KMS-11 (cell line): ENCODE measurements at regions not wholly inside any gene's neighbourhood (a gene's known extent, or its start where the extent isn't known, plus 50 kb on each side); places are given as distances from the start of the nearest gene placed in this dataset.
A peak's percentile ranks its signal among the peaks of the same experiment; 100 is the strongest.
"Not testable (repeated sequence)": the region's sequence is repeated elsewhere in the genome, so short reads cannot be mapped to it uniquely, and the experiment has no call there.

Experiments used
- H2AFZ ChIP-seq: fragments of 200-600 bp; sonication (generic); 2 replicates; pipeline ENCODE4 v1.6.1; 2016; ENCODE audit warnings: antibody characterized with exemption, mixed run types, low read depth
- H3K27ac ChIP-seq: fragments of 200-600 bp; sonication (generic); 2 replicates; pipeline ENCODE4 v1.6.1; 2016; ENCODE audit warnings: mild to moderate bottlenecking, mixed run types
- H3K27me3 ChIP-seq: fragments of 200-600 bp; sonication (generic); 2 replicates; pipeline ENCODE4 v1.6.1; 2017; ENCODE audit warnings: mild to moderate bottlenecking, low read depth, mixed run types, moderate library complexity; ENCODE audit not compliant: insufficient read depth
- H3K36me3 ChIP-seq: fragments of 200-600 bp; sonication (generic); 2 replicates; pipeline ENCODE4 v1.6.1; 2017; ENCODE audit warnings: mild to moderate bottlenecking, mixed run types; ENCODE audit not compliant: insufficient read depth
- H3K4me1 ChIP-seq: fragments of 200-600 bp; sonication (generic); 2 replicates; pipeline ENCODE4 v1.6.1; 2016; ENCODE audit warnings: mild to moderate bottlenecking, low read depth, mixed run types; ENCODE audit not compliant: poor library complexity, severe bottlenecking
- H3K4me2 ChIP-seq: fragments of 200-600 bp; sonication (generic); 2 replicates; pipeline ENCODE4 v1.7.0; 2016; ENCODE audit warnings: mild to moderate bottlenecking, mixed run types
- H3K4me3 ChIP-seq: fragments of 200-600 bp; sonication (generic); IDR thresholded peaks from 2 replicates; pipeline ENCODE4 v1.6.1; 2017; ENCODE audit warnings: low read depth, low read length, mixed read lengths; ENCODE audit not compliant: insufficient read depth
- H3K79me2 ChIP-seq: fragments of 200-600 bp; sonication (generic); 2 replicates; pipeline ENCODE4 v1.6.1; 2016; ENCODE audit warnings: low read depth, mixed run types; ENCODE audit not compliant: insufficient read depth
- H3K9ac ChIP-seq: fragments of 200-600 bp; sonication (generic); 2 replicates; pipeline ENCODE4 v1.6.1; 2016; ENCODE audit warnings: mild to moderate bottlenecking, mixed run types
- H4K20me1 ChIP-seq: fragments of 200-600 bp; sonication (generic); 2 replicates; pipeline ENCODE4 v1.6.1; 2016; ENCODE audit warnings: mild to moderate bottlenecking, mixed run types; ENCODE audit not compliant: insufficient read depth
- TF ChIP-seq, protein P1 (sequence below): fragments of 200-600 bp; sonication (generic); conservative IDR thresholded peaks from 2 replicates; pipeline ENCODE4 v1.6.1; 2017; ENCODE audit warnings: low read depth, mild to moderate bottlenecking, antibody characterized with exemption, low read length, moderate library complexity, mixed read lengths

DNA sequence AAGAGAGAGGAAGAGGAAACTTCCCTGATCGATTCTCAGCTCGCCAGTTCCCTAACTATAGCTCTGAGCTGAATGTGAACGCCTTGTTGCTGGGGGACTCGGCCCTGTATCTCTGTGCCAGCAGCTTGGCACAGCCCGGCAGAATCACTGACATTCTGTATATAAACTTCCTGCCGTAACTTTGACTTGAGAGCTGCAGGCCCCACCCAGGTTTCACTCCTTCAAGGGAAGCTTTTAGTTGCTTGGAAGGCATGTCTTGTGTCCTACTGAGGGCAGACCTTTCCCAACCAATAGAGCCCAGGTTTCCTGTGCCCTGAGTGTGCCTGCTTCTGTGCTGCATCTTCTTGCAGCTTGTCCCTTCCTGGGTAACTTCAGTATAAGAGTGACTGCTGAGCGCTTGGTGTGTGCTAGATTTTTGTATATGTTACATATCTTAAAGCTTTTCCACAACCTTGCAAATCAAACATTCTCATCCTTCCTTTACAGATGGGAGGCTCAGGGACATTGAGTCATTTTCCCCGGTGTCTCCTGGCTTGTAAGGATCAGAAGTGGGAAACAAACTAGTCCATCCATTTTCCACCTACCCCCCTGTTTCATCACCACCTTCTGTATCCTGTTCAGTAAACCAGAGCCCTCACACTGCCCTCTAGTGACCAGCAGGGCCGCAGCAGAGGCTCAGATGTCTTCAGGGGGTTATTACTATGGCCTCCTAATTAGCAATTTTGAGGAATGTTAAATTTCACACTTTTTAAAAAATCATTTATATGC is 225.2 kb upstream of the PRSS58 start:
- no peak overlapping the region for H2AFZ ChIP-seq
- no peak overlapping the region for H3K9ac ChIP-seq
- no peak overlapping the region for H3K27ac ChIP-seq
- TF ChIP-seq, protein P1, sequence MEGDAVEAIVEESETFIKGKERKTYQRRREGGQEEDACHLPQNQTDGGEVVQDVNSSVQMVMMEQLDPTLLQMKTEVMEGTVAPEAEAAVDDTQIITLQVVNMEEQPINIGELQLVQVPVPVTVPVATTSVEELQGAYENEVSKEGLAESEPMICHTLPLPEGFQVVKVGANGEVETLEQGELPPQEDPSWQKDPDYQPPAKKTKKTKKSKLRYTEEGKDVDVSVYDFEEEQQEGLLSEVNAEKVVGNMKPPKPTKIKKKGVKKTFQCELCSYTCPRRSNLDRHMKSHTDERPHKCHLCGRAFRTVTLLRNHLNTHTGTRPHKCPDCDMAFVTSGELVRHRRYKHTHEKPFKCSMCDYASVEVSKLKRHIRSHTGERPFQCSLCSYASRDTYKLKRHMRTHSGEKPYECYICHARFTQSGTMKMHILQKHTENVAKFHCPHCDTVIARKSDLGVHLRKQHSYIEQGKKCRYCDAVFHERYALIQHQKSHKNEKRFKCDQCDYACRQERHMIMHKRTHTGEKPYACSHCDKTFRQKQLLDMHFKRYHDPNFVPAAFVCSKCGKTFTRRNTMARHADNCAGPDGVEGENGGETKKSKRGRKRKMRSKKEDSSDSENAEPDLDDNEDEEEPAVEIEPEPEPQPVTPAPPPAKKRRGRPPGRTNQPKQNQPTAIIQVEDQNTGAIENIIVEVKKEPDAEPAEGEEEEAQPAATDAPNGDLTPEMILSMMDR: peak; percentile 86
- H3K36me3 ChIP-seq: no peaks in the 10 kb centered on the region
- no peaks in the 10 kb centered on the region for H3K79me2 ChIP-seq
- H3K4me2 ChIP-seq: no peak overlapping the region
- H3K4me3 ChIP-seq: no peak overlapping the region
- no peaks in the 10 kb centered on the region for H4K20me1 ChIP-seq
- no peaks in the 10 kb centered on the region for H3K27me3 ChIP-seq
- peaks cover 8% of the 10 kb centered on the region for H3K4me1 ChIP-seq

- H2AFZ ChIP-seq: no peak overlapping the region
- H3K4me3 ChIP-seq: no peak overlapping the region
- no peak overlapping the region for H3K9ac ChIP-seq
- H3K79me2 ChIP-seq: no peaks in the 10 kb centered on the region
- H3K36me3 ChIP-seq: no peaks in the 10 kb centered on the region
- H3K27me3 ChIP-seq: no peaks in the 10 kb centered on the region
- peaks cover 10% of the 10 kb centered on the region for H3K4me1 ChIP-seq
- TF ChIP-seq, protein P1: no peak
- no peaks in the 10 kb centered on the region for H4K20me1 ChIP-seq
- H3K27ac ChIP-seq: no peak overlapping the region
- no peak overlapping the region for H3K4me2 ChIP-seq
Measured at GRCh38 chr7:142481548-142481947, 223.7 kb upstream of the PRSS58 start.

DNA sequence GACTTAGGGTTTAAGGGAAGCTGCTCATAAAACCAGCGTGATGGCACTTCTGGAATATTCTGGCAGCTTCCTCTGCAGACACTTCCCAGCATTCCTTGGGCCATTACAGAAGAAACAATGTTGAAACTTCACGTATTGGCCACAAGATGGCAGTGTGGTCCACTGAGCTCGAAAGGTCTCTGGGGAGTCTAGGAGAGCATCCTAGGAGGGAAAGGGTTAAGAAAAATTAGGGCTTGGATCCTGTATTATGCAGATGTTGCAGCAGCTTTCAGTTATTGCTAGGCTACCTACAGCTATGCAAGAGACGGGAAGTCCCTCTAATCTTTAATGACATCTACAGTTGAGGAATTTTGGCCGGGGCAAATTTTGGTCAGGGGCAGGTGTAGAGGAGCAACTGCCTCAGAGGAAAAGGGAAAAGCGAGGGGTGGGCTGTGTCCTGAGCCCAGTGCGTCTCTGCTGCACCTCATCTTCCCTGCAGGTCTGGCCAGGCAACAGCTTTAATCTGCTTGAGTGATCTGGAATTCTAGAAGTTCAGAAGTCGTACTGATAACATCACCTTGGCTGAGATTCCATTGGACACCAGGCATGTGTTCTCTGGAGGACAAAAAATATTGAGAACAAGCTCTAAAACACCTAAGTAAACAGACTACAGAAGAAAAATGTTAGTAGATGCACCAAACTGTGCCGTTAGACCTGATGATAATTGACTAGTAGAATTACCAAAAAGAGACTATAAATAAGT is 220.8 kb upstream of the PRSS58 start:
- TF ChIP-seq, protein P1: peak; percentile 92
- Histone ChIP-seq H3K27ac (no peak overlapping the region), H3K27me3 (no peaks in the 10 kb centered on the region), H3K4me1 (peaks cover 10% of the 10 kb centered on the region), H4K20me1 (no peaks in the 10 kb centered on the region), H3K4me3 (no peak overlapping the region), H3K36me3 (no peaks in the 10 kb centered on the region), H2AFZ (peak overlapping the region; percentile 72; the same call in 1 of the 2 replicates), H3K79me2 (no peaks in the 10 kb centered on the region), H3K9ac (no peak overlapping the region), H3K4me2 (no peak overlapping the region)

DNA sequence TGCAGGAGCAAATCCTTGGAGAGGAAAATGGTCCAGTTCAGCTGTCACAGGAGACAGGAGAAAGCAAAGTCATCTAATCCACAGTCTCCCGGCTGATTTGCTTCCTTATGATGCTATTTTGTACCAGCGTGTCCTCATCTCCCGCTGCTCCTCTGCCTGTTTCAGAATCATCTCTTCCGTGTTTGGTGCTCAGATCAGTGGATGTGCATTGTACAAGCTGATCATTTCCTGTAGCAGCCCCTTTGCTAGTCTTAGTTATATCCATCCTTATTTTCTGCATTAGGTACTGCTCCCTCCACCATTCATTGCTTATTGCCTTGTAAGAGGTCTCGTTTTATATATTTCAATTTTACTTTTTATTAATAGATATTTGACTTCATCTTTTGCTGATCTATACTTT is 219.9 kb upstream of the PRSS58 start:
- not testable (repeated sequence) for H3K4me1 ChIP-seq, H4K20me1 ChIP-seq, H3K4me3 ChIP-seq, H3K27ac ChIP-seq, H3K4me2 ChIP-seq, H3K9ac ChIP-seq, H3K27me3 ChIP-seq, H3K79me2 ChIP-seq, H3K36me3 ChIP-seq
- H2AFZ ChIP-seq: 0 out of 2 replicates have a peak overlapping the region, but pooled peaks have one; percentile 72
